Stimulated activated CD8-positive, alpha-beta memory T cell treated with anti-CD3 and anti-CD28 coated beads, Interleukin-7, amount 100 ng/mL, for 48 hours (primary cell): ENCODE measurements at regions not wholly inside any gene's neighbourhood (a gene's known extent, or its start where the extent isn't known, plus 50 kb on each side); places are given as distances from the start of the nearest gene placed in this dataset.

ENCODE experiments used
- DNase-seq, 2 donors: peaks; one replicate each; pipeline ENCODE4 v3.0.0-alpha.2; 2020; ENCODE audit warnings: low read depth in 1 of 2; ENCODE audit errors: extremely low read depth in 1 of 2

- no peak for DNase-seq
Measured at GRCh38 chr2:120968307-120969015, 232.8 kb downstream of the GLI2 start.

- DNase-seq: no peak
Measured at GRCh38 chr2:120969613-120970355, 234.1 kb downstream of the GLI2 start.

- no peak for DNase-seq
Measured at GRCh38 chr2:120971866-120972265, 236.2 kb downstream of the GLI2 start.

- DNase-seq: no peak
Measured at GRCh38 chr2:120972286-120972685, 236.6 kb downstream of the GLI2 start.

GRCh38 chr2:120973196-120973595 is 237.5 kb downstream of the GLI2 start:
- no peak for DNase-seq

- no peak for DNase-seq
Measured at GRCh38 chr2:120974950-120975349, 239.3 kb downstream of the GLI2 start.

- DNase-seq: no peak
Measured at GRCh38 chr2:120976501-120977307, 241.0 kb downstream of the GLI2 start.

- DNase-seq: no peak
Measured at GRCh38 chr2:120977582-120978358, 242.1 kb downstream of the GLI2 start.

- no peak for DNase-seq
Measured at GRCh38 chr2:120978359-120979050, 242.8 kb downstream of the GLI2 start.

- no peak for DNase-seq
Measured at GRCh38 chr2:120979398-120979797, 243.7 kb downstream of the GLI2 start.

GRCh38 chr2:120979921-120980320 is 244.3 kb downstream of the GLI2 start:
- DNase-seq: no peak

GRCh38 chr2:120981443-120981842 is 245.8 kb downstream of the GLI2 start:
- no peak for DNase-seq

- DNase-seq: no peak
Measured at GRCh38 chr2:120982598-120982997, 246.9 kb downstream of the GLI2 start.

GRCh38 chr2:120983344-120983743 is 247.7 kb downstream of the GLI2 start:
- no peak for DNase-seq

- no peak for DNase-seq
Measured at GRCh38 chr2:120984046-120984445, 248.4 kb downstream of the GLI2 start.

GRCh38 chr2:120984452-120985173 is 248.9 kb downstream of the GLI2 start:
- no peak for DNase-seq

GRCh38 chr2:120985174-120985996 is 249.7 kb downstream of the GLI2 start:
- DNase-seq: no peak

- no peak for DNase-seq
Measured at GRCh38 chr2:120985997-120986651, 250.5 kb downstream of the GLI2 start.
